CD4-positive, alpha-beta T cell (primary cell): ENCODE measurements at regions not wholly inside any gene's neighbourhood (a gene's known extent, or its start where the extent isn't known, plus 50 kb on each side); places are given as distances from the start of the nearest gene placed in this dataset.

Source experiments
- ATAC-seq: fragments of 200-7000 bp; cut with Tn5 transposase; one replicate; pipeline ENCODE4 v1.10.0; 2022; ENCODE audit warnings: mild to moderate bottlenecking; ENCODE audit not compliant: poor library complexity
- CTCF ChIA-PET: fragments of 350-600 bp; sonication (Branson Sonifier 250); formaldehyde crosslinking; loops from one replicate; lab custom pipeline; 2021; ENCODE audit warnings: antibody characterized with exemption, inconsistent platforms; lab: Charles Lee
- POLR2A ChIA-PET: fragments of 350-600 bp; sonication (Branson Sonifier 250); formaldehyde crosslinking; loops from one replicate; lab custom pipeline; 2021; ENCODE audit warnings: antibody characterized with exemption, inconsistent platforms; lab: Charles Lee
- DNase-seq, 14 experiments: peaks; one replicate each; pipeline ENCODE4 v3.0.0-alpha.2; 2013 to 2020; ENCODE audit warnings: mixed read lengths in 2 of 14
- H3K27ac ChIP-seq, 2 donors: one replicate each; pipeline versions ENCODE4 v1.5.1 to v1.7.0; 2013; ENCODE audit warnings: low read length in 2 of 2, low read depth in 1 of 2, mild to moderate bottlenecking in 1 of 2
- H3K27me3 ChIP-seq, 2 experiments: 1 replicate in 1 of 2; 2 replicates in 1 of 2; pipeline versions ENCODE4 v1.6.1 to v1.7.0; 2013; ENCODE audit warnings: low read length in 2 of 2, control low read depth in 1 of 2, mild to moderate bottlenecking in 1 of 2, moderate library complexity in 1 of 2; ENCODE audit not compliant: insufficient read depth in 2 of 2, control insufficient read depth in 1 of 2
- H3K36me3 ChIP-seq: one replicate; pipeline ENCODE4 v1.6.1; 2013; ENCODE audit warnings: low read length, control low read depth; ENCODE audit not compliant: insufficient read depth
- H3K4me1 ChIP-seq: one replicate; pipeline ENCODE4 v1.6.1; 2013; ENCODE audit warnings: low read length, control low read depth; ENCODE audit not compliant: insufficient read depth
- H3K4me3 ChIP-seq: one replicate; pipeline ENCODE4 v1.5.1; 2013; ENCODE audit warnings: mild to moderate bottlenecking, low read length, moderate library complexity
- H3K9me3 ChIP-seq, 2 experiments: 1 replicate in 1 of 2; 2 replicates in 1 of 2; pipeline versions ENCODE4 v1.6.1 to v1.7.0; 2013; ENCODE audit warnings: low read length in 2 of 2, mild to moderate bottlenecking in 2 of 2, control low read depth in 1 of 2, moderate library complexity in 1 of 2; ENCODE audit not compliant: control insufficient read depth in 1 of 2, insufficient read depth in 1 of 2
- H3K27ac Mint-ChIP-seq: one replicate; pipeline ENCODE4 v1.8.0; 2020; ENCODE audit warnings: mixed read lengths
- H3K27me3 Mint-ChIP-seq: one replicate; pipeline ENCODE4 v1.8.0; 2021; ENCODE audit warnings: mixed read lengths
- H3K36me3 Mint-ChIP-seq: one replicate; pipeline ENCODE4 v1.8.0; 2021; ENCODE audit warnings: low read depth, mixed read lengths
- H3K4me1 Mint-ChIP-seq: one replicate; pipeline ENCODE4 v1.8.0; 2021; ENCODE audit warnings: low read depth, mixed read lengths
- H3K4me3 Mint-ChIP-seq: one replicate; pipeline ENCODE4 v1.8.0; 2020; ENCODE audit warnings: mild to moderate bottlenecking, mixed read lengths
- H3K9me3 Mint-ChIP-seq: one replicate; pipeline ENCODE4 v1.8.0; 2020; ENCODE audit warnings: mixed read lengths
- intact Hi-C, 2 experiments: fragments of 100-400 bp; cut with DNase I in 1 of 2; cut with micrococcal nuclease in 1 of 2; formaldehyde crosslinking; loops; one replicate each; pipeline versions ENCODE4 v1.15.1 to v1.9.0; 2023 to 2025; cut with DNase I, micrococcal nuclease
- TF ChIP-seq, protein P1 (sequence below): fragments of 200-600 bp; IDR thresholded peaks from one replicate; pipeline ENCODE4 v1.8.0; 2022; ENCODE audit warnings: antibody characterized with exemption, mild to moderate bottlenecking

- ChIA-PET CTCF (no interaction called here), POLR2A (no interaction called here)
- Histone ChIP-seq H3K4me3 (no peak overlapping the region), H3K4me1 (no peaks in the 10 kb centered on the region), H3K36me3 (no peaks in the 10 kb centered on the region), H3K27ac (no peak overlapping the region), H3K9me3 (no peaks in the 10 kb centered on the region), H3K27me3 (no peaks in the 10 kb centered on the region)
- TF ChIP-seq, protein P1, sequence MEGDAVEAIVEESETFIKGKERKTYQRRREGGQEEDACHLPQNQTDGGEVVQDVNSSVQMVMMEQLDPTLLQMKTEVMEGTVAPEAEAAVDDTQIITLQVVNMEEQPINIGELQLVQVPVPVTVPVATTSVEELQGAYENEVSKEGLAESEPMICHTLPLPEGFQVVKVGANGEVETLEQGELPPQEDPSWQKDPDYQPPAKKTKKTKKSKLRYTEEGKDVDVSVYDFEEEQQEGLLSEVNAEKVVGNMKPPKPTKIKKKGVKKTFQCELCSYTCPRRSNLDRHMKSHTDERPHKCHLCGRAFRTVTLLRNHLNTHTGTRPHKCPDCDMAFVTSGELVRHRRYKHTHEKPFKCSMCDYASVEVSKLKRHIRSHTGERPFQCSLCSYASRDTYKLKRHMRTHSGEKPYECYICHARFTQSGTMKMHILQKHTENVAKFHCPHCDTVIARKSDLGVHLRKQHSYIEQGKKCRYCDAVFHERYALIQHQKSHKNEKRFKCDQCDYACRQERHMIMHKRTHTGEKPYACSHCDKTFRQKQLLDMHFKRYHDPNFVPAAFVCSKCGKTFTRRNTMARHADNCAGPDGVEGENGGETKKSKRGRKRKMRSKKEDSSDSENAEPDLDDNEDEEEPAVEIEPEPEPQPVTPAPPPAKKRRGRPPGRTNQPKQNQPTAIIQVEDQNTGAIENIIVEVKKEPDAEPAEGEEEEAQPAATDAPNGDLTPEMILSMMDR = no peak
- no peaks in the 10 kb centered on the region for H3K36me3 Mint-ChIP-seq
- H3K9me3 Mint-ChIP-seq = no peaks in the 10 kb centered on the region
- peaks cover 6% of the 10 kb centered on the region for H3K27me3 Mint-ChIP-seq
- H3K27ac Mint-ChIP-seq = no peak overlapping the region
- intact Hi-C loops = no loop called here
- ATAC-seq (no peak), DNase-seq (no peak)
- H3K4me1 Mint-ChIP-seq = no peaks in the 10 kb centered on the region
- no peak overlapping the region for H3K4me3 Mint-ChIP-seq
These were observed 962.3 kb upstream of the NR2F2 start for GRCh38 chr15:95368191-95368590.

DNA sequence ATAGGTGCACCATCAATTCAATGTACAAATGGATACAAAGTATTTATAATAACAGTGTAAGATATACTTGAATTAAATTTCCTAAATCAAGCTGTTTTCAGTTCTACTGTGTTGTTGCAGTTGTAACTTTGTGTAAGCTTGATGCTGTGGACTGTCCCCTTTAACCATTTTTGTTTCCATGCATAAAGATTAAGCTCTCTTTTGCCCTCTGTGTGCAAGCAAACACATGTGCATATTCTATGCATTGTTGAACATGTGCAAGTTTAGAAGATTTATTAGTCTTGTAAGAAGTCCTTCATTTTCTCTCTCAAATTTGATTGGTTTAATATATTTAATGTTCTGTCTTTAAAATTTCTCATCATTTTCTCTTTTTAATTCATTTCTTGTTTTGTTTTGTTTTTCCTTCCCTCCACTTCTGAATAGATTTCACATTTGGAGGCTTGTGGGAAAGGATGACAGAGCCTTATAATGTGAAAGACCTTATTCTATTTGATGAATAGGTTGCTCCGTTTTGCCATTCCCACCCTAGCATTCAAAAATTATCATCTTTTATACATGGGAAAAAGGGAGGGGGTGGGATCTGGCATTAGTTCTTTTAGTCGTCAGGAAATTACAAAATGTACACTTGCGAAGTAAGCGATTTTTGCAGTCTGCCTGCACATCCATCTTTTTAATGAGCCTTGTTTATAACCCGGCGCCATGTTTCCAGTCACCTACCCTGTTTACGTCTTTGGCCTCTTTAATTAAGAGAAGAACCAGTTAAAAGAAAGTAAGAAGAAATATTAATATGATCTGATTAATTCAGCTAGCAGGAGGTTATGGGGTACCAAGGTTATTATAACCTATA, 961.5 kb upstream of the NR2F2 start:
- H3K4me1 ChIP-seq = no peaks in the 10 kb centered on the region
- Mint-ChIP-seq H3K27ac (no peak overlapping the region), H3K4me1 (no peaks in the 10 kb centered on the region), H3K27me3 (peaks cover 6% of the 10 kb centered on the region), H3K4me3 (no peak overlapping the region), H3K9me3 (no peaks in the 10 kb centered on the region), H3K36me3 (no peaks in the 10 kb centered on the region)
- ChIA-PET POLR2A (no interaction called here), CTCF (no interaction called here)
- no peak overlapping the region for H3K4me3 ChIP-seq
- ATAC-seq (no peak), DNase-seq (no peak)
- H3K27ac ChIP-seq = no peak overlapping the region
- intact Hi-C loops = no loop called here
- no peaks in the 10 kb centered on the region for H3K27me3 ChIP-seq
- no peaks in the 10 kb centered on the region for H3K36me3 ChIP-seq
- no peaks in the 10 kb centered on the region for H3K9me3 ChIP-seq
- TF ChIP-seq, protein P1 = no peak

DNA sequence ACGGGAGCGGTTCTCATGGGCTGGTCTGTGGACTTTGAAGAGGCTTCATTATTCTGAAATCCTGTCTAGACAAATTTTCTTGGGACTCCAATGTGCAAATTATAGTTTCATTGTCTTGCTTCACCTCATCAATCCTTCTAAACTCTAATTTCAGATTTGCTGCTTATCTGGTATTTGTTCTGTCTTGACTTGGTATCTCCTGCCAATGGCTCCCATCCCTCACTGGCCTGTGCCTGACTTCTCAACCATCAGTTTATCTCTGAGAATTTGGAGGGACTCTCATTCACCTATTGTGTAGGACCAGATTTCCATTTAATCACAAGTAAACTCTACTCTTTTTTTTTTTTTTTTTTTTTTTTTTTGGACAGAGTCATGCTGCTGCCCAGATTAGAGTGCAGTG, 960.2 kb upstream of the NR2F2 start:
- intact Hi-C loops = no loop called here
- Histone ChIP-seq H3K4me3 (no peak overlapping the region), H3K27ac (no peak overlapping the region), H3K36me3 (no peaks in the 10 kb centered on the region), H3K9me3 (no peaks in the 10 kb centered on the region), H3K27me3 (no peaks in the 10 kb centered on the region), H3K4me1 (no peaks in the 10 kb centered on the region)
- H3K36me3 Mint-ChIP-seq = no peaks in the 10 kb centered on the region
- no peak overlapping the region for H3K4me3 Mint-ChIP-seq
- no peak overlapping the region for H3K27ac Mint-ChIP-seq
- ATAC-seq (no peak), DNase-seq (no peak)
- CTCF ChIA-PET = interaction anchor here (0.9 kb wide), 1 partner anchor 11 kb away, joined by 3 read pairs; no protein-coding TSS in a partner anchor
- H3K4me1 Mint-ChIP-seq = no peaks in the 10 kb centered on the region
- H3K9me3 Mint-ChIP-seq = no peaks in the 10 kb centered on the region
- peaks cover 6% of the 10 kb centered on the region for H3K27me3 Mint-ChIP-seq
- TF ChIP-seq, protein P1 = no peak
- POLR2A ChIA-PET = no interaction called here
